H1 (cell line): ENCODE measurements at regions not wholly inside any gene's neighbourhood (a gene's known extent, or its start where the extent isn't known, plus 50 kb on each side); places are given as distances from the start of the nearest gene placed in this dataset.

Experiments
- CEBPB ChIP-seq: IDR thresholded peaks from 2 replicates; pipeline ENCODE4 v1.6.1; 2012; ENCODE audit warnings: low read depth, low read length
- CHD2 ChIP-seq: IDR thresholded peaks from 2 replicates; pipeline ENCODE4 v1.6.1; 2012; ENCODE audit warnings: low read length, improper control_type of control experiment
- EP300 ChIP-seq, 2 experiments: IDR thresholded peaks; 1 replicate in 1 of 2; 2 replicates in 1 of 2; pipeline ENCODE4 v1.6.1; 2011 to 2012; ENCODE audit warnings: low read depth in 2 of 2, low read length in 2 of 2, mild to moderate bottlenecking in 2 of 2, borderline replicate concordance in 1 of 2, inconsistent platforms in 1 of 2, moderate library complexity in 1 of 2
- EZH2 ChIP-seq: fragments of 200-600 bp; sonication (generic); IDR thresholded peaks from 2 replicates; pipeline ENCODE4 v1.7.1; 2012; ENCODE audit warnings: low read depth, mild to moderate bottlenecking, moderate library complexity, low read length, inconsistent platforms; ENCODE audit not compliant: severe bottlenecking
- GABPA ChIP-seq: IDR thresholded peaks from 2 replicates; pipeline ENCODE4 v1.6.1; 2011; ENCODE audit warnings: mild to moderate bottlenecking, low read length, moderate library complexity, borderline replicate concordance; ENCODE audit not compliant: insufficient read depth
- NRF1 ChIP-seq: IDR thresholded peaks from 2 replicates; pipeline ENCODE4 v1.6.1; 2011; ENCODE audit warnings: mild to moderate bottlenecking, low read depth, low read length, improper control_type of control experiment
- POLR2A ChIP-seq, 2 experiments: IDR thresholded peaks; 1 replicate in 1 of 2; 2 replicates in 1 of 2; pipeline ENCODE4 v1.6.1; 2011; ENCODE audit warnings: low read depth in 2 of 2, low read length in 2 of 2, mild to moderate bottlenecking in 2 of 2; ENCODE audit errors: control extremely low read depth in 1 of 2
- POLR2AphosphoS5 ChIP-seq: IDR thresholded peaks from 2 replicates; pipeline ENCODE4 v1.6.1; 2011; ENCODE audit warnings: low read depth, low read length
- RAD21 ChIP-seq, 2 experiments: IDR thresholded peaks in 1 of 2; conservative IDR thresholded peaks in 1 of 2; 2 replicates each; pipeline ENCODE4 v1.6.1; 2011; ENCODE audit warnings: low read depth in 2 of 2, low read length in 2 of 2, improper control_type of control experiment in 1 of 2, inconsistent platforms in 1 of 2, mild to moderate bottlenecking in 1 of 2, moderate library complexity in 1 of 2
- RXRA ChIP-seq: IDR thresholded peaks from 2 replicates; pipeline ENCODE4 v1.6.1; 2011; ENCODE audit warnings: low read depth, mild to moderate bottlenecking, low read length, moderate library complexity; ENCODE audit not compliant: insufficient read depth
- TBP ChIP-seq: IDR thresholded peaks from 2 replicates; pipeline ENCODE4 v1.6.1; 2011; ENCODE audit warnings: low read depth, low read length, improper control_type of control experiment
- TF ChIP-seq, protein P1 (sequence below): IDR thresholded peaks from 2 replicates; pipeline ENCODE4 v1.6.1; 2012; ENCODE audit warnings: inconsistent platforms
- TF ChIP-seq, protein P2 (sequence below), 3 experiments: IDR thresholded peaks; 1 replicate in 2 of 3; 2 replicates in 1 of 3; pipeline versions ENCODE4 v1.5.1 to v1.6.1; 2011; ENCODE audit warnings: low read length in 3 of 3, mild to moderate bottlenecking in 3 of 3, inconsistent platforms in 2 of 3, low read depth in 1 of 3, moderate library complexity in 1 of 3; ENCODE audit not compliant: insufficient read depth in 1 of 3; ENCODE audit errors: control extremely low read depth in 1 of 3
- TF ChIP-seq, protein P3 (sequence below): IDR thresholded peaks from 2 replicates; pipeline ENCODE4 v1.6.1; 2011; ENCODE audit warnings: low read depth, mild to moderate bottlenecking, low read length; ENCODE audit not compliant: insufficient read depth

DNA sequence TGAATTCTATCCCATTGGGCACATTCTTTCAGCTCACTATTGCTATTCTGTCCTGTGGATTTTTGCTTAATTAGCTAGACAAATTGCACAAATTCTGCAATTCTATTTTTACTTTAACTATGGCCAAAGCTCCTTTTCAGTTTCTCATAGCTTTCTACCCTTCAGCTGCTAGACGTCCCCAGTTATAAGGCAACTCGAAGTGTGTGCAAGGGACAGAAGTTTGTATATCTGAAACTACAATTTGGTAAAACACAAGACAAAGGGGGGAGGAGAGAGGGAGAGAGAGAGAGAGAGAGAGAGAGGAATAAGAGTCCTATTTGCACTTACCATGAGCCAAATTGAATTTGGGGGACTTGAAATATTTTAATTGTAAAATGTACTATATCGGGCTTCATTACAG is 91.8 kb downstream of the SETD4 start:
- TF ChIP-seq, protein P1, sequence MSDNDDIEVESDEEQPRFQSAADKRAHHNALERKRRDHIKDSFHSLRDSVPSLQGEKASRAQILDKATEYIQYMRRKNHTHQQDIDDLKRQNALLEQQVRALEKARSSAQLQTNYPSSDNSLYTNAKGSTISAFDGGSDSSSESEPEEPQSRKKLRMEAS = no peak
- TF ChIP-seq POLR2A (IDR thresholded peaks at IDR 0.05; ENCODE audit: control extremely low read depth in 1 of 2, low read depth in 2 of 2, low read length in 2 of 2) (no peak), CHD2 (no peak), TBP (no peak), CEBPB (no peak), EZH2 (no peak), GABPA (no peak), POLR2AphosphoS5 (no peak), NRF1 (no peak), EP300 (IDR thresholded peaks at IDR 0.05; ENCODE audit: borderline replicate concordance in 1 of 2, low read depth in 2 of 2, low read length in 2 of 2) (no peak), RXRA (no peak), RAD21 (IDR thresholded peaks at IDR 0.05 in 1 of 2, conservative IDR thresholded peaks at IDR 0.05 in 1 of 2; ENCODE audit: low read depth in 2 of 2, low read length in 2 of 2) (no peak)
- TF ChIP-seq, protein P2, sequence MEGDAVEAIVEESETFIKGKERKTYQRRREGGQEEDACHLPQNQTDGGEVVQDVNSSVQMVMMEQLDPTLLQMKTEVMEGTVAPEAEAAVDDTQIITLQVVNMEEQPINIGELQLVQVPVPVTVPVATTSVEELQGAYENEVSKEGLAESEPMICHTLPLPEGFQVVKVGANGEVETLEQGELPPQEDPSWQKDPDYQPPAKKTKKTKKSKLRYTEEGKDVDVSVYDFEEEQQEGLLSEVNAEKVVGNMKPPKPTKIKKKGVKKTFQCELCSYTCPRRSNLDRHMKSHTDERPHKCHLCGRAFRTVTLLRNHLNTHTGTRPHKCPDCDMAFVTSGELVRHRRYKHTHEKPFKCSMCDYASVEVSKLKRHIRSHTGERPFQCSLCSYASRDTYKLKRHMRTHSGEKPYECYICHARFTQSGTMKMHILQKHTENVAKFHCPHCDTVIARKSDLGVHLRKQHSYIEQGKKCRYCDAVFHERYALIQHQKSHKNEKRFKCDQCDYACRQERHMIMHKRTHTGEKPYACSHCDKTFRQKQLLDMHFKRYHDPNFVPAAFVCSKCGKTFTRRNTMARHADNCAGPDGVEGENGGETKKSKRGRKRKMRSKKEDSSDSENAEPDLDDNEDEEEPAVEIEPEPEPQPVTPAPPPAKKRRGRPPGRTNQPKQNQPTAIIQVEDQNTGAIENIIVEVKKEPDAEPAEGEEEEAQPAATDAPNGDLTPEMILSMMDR (IDR thresholded peaks at IDR 0.05; ENCODE audit: control extremely low read depth in 1 of 3, insufficient read depth in 1 of 3, low read depth in 1 of 3, low read length in 3 of 3) = no peak
- TF ChIP-seq, protein P3, sequence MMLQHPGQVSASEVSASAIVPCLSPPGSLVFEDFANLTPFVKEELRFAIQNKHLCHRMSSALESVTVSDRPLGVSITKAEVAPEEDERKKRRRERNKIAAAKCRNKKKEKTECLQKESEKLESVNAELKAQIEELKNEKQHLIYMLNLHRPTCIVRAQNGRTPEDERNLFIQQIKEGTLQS = no peak
